H1 (cell line): ENCODE measurements at regions not wholly inside any gene's neighbourhood (a gene's known extent, or its start where the extent isn't known, plus 50 kb on each side); places are given as distances from the start of the nearest gene placed in this dataset.

Source experiments
- CTCF ChIA-PET: fragments of 300-600 bp; sonication (Branson Sonifier 250); formaldehyde crosslinking; loops from one replicate; lab custom pipeline; 2021; ENCODE audit not compliant: partially characterized antibody; lab: Charles Lee
- POLR2A ChIA-PET: fragments of 300-600 bp; sonication (Branson Sonifier 250); formaldehyde crosslinking; loops from one replicate; lab custom pipeline; 2021; ENCODE audit warnings: inconsistent platforms; ENCODE audit not compliant: partially characterized antibody; lab: Charles Lee
- DNase-seq, 2 experiments: peaks; one replicate each; pipeline versions ENCODE4 v3.0.0 to v3.0.0-alpha.2; 2010 to 2022; ENCODE audit warnings: low spot score in 2 of 2, low read depth in 1 of 2, mixed read lengths in 1 of 2
- FAIRE-seq: peaks from 2 replicates; lab custom pipeline; 2011; peaks lifted over from hg19 to GRCh38; lab: Jason Lieb, UNC
- H2AFZ ChIP-seq: 2 replicates; pipeline ENCODE4 v1.8.1; 2012; ENCODE audit warnings: low read length, inconsistent platforms
- H2AK5ac ChIP-seq: 2 replicates; pipeline ENCODE4 v1.6.1; 2013; ENCODE audit warnings: low read depth, low read length
- H2BK120ac ChIP-seq: replicated peaks from 2 replicates; pipeline ENCODE3; 2013; ENCODE audit warnings: low read depth, low read length, inconsistent platforms
- H2BK12ac ChIP-seq: 2 replicates; pipeline ENCODE4 v1.6.1; 2013; ENCODE audit warnings: low read depth, low read length
- H2BK15ac ChIP-seq: 2 replicates; pipeline ENCODE4 v1.6.1; 2013; ENCODE audit warnings: low read length
- H2BK20ac ChIP-seq: 2 replicates; pipeline ENCODE4 v1.6.1; 2013; ENCODE audit warnings: low read length
- H2BK5ac ChIP-seq: 2 replicates; pipeline ENCODE4 v1.6.1; 2013; ENCODE audit warnings: low read depth, low read length
- H3K14ac ChIP-seq: 2 replicates; pipeline ENCODE4 v1.6.1; 2013; ENCODE audit warnings: inconsistent platforms; ENCODE audit not compliant: insufficient read length
- H3K18ac ChIP-seq: 2 replicates; pipeline ENCODE4 v1.6.1; 2013; ENCODE audit warnings: low read length; ENCODE audit errors: extremely low read depth
- H3K23ac ChIP-seq: 2 replicates; pipeline ENCODE4 v1.6.1; 2013; ENCODE audit warnings: inconsistent platforms; ENCODE audit not compliant: insufficient read length
- H3K23me2 ChIP-seq: 2 replicates; pipeline ENCODE4 v1.6.1; 2013; ENCODE audit warnings: low read depth, low read length
- H3K27ac ChIP-seq: 2 replicates; pipeline ENCODE4 v1.6.1; 2011; ENCODE audit warnings: low read depth, low read length, inconsistent platforms
- H3K27me3 ChIP-seq, 4 experiments: replicated peaks in 1 of 4; 1 replicate in 1 of 4; 2 replicates in 3 of 4; pipeline versions ENCODE4 v1.6.1 to v1.8.1; 2011 to 2013; ENCODE audit warnings: low read length in 3 of 4, mild to moderate bottlenecking in 3 of 4, inconsistent platforms in 2 of 4, mixed read lengths in 2 of 4, moderate library complexity in 1 of 4; ENCODE audit not compliant: control insufficient read depth in 3 of 4, insufficient read depth in 3 of 4; ENCODE audit errors: extremely low read depth in 1 of 4
- H3K36me3 ChIP-seq, 4 experiments: 2 replicates each; pipeline versions ENCODE4 v1.6.1 to v1.8.1; 2011 to 2013; ENCODE audit warnings: mild to moderate bottlenecking in 4 of 4, low read length in 3 of 4, moderate library complexity in 2 of 4, control low read depth in 1 of 4, inconsistent platforms in 1 of 4; ENCODE audit not compliant: insufficient read depth in 4 of 4, control insufficient read depth in 2 of 4
- H3K4ac ChIP-seq: replicated peaks from 2 replicates; pipeline ENCODE3; 2013; ENCODE audit warnings: low read length, low read depth, mixed read lengths, inconsistent platforms; ENCODE audit not compliant: insufficient read length
- H3K4me1 ChIP-seq, 4 experiments: replicated peaks in 1 of 4; 1 replicate in 1 of 4; 2 replicates in 3 of 4; pipeline versions ENCODE4 v1.6.1 to v1.8.1; 2011 to 2013; ENCODE audit warnings: low read length in 3 of 4, inconsistent platforms in 2 of 4, mixed read lengths in 1 of 4; ENCODE audit not compliant: insufficient read depth in 4 of 4, control insufficient read depth in 3 of 4
- H3K4me2 ChIP-seq, 2 experiments: 2 replicates each; pipeline versions ENCODE4 v1.6.1 to v1.8.1; 2011 to 2013; ENCODE audit warnings: low read depth in 2 of 2, low read length in 2 of 2, control low read depth in 1 of 2, inconsistent platforms in 1 of 2, mild to moderate bottlenecking in 1 of 2; ENCODE audit not compliant: insufficient read depth in 1 of 2
- H3K4me3 ChIP-seq, 4 experiments: fragments of 200-600, 300-600 bp in 1 of 4; sonication (generic), shearing (Covaris generic), sonication (Bioruptor Twin) in 1 of 4; 2 replicates each; pipeline versions ENCODE4 v1.5.1 to v1.8.1; 2011 to 2016; ENCODE audit warnings: low read length in 4 of 4, low read depth in 3 of 4, control low read depth in 2 of 4, inconsistent platforms in 2 of 4, mild to moderate bottlenecking in 2 of 4, mixed read lengths in 1 of 4, moderate library complexity in 1 of 4; ENCODE audit not compliant: insufficient read depth in 2 of 4; ENCODE audit errors: extremely low read depth in 1 of 4
- H3K56ac ChIP-seq: replicated peaks from 2 replicates; pipeline ENCODE3; 2013; ENCODE audit warnings: low read depth, mild to moderate bottlenecking, mixed read lengths, low read length, inconsistent platforms; ENCODE audit not compliant: insufficient read length
- H3K79me1 ChIP-seq: 2 replicates; pipeline ENCODE4 v1.6.1; 2013; ENCODE audit warnings: low read depth, low read length, control low read depth
- H3K79me2 ChIP-seq, 2 experiments: 2 replicates each; pipeline versions ENCODE4 v1.6.1 to v1.8.1; 2012 to 2013; ENCODE audit warnings: low read length in 2 of 2, mild to moderate bottlenecking in 2 of 2, inconsistent platforms in 1 of 2; ENCODE audit not compliant: insufficient read depth in 2 of 2, control insufficient read depth in 1 of 2
- H3K9ac ChIP-seq, 4 experiments: replicated peaks in 1 of 4; 1 replicate in 1 of 4; 2 replicates in 3 of 4; pipeline versions ENCODE4 v1.6.1 to v1.8.1; 2011 to 2013; ENCODE audit warnings: low read depth in 3 of 4, low read length in 3 of 4, control low read depth in 2 of 4, mild to moderate bottlenecking in 2 of 4, moderate library complexity in 2 of 4, inconsistent platforms in 1 of 4; ENCODE audit errors: extremely low read depth in 1 of 4
- H3K9me3 ChIP-seq, 2 experiments: 2 replicates each; pipeline versions ENCODE4 v1.6.1 to v1.8.1; 2012 to 2013; ENCODE audit warnings: mild to moderate bottlenecking in 2 of 2, moderate library complexity in 2 of 2, control low read depth in 1 of 2, inconsistent platforms in 1 of 2, low read depth in 1 of 2, low read length in 1 of 2, mixed read lengths in 1 of 2; ENCODE audit not compliant: insufficient read depth in 2 of 2
- H4K20me1 ChIP-seq, 2 experiments: replicated peaks in 1 of 2; 2 replicates each; pipeline versions ENCODE3 to v1.8.1; 2011 to 2013; ENCODE audit warnings: inconsistent platforms in 2 of 2, low read length in 2 of 2, mild to moderate bottlenecking in 1 of 2; ENCODE audit not compliant: insufficient read depth in 2 of 2, control insufficient read depth in 1 of 2
- H4K5ac ChIP-seq: 2 replicates; pipeline ENCODE4 v1.6.1; 2013; ENCODE audit warnings: low read length, low read depth, mixed read lengths, inconsistent platforms; ENCODE audit not compliant: insufficient read length
- H4K8ac ChIP-seq: 2 replicates; pipeline ENCODE4 v1.8.0; 2013; ENCODE audit warnings: mild to moderate bottlenecking, moderate library complexity, low read length, inconsistent platforms; ENCODE audit not compliant: insufficient read depth; ENCODE audit errors: extremely low read depth
- H4K91ac ChIP-seq: replicated peaks from 2 replicates; pipeline ENCODE3; 2013; ENCODE audit warnings: low read length, mixed read lengths, inconsistent platforms; ENCODE audit not compliant: insufficient read length
- CBX5 ChIP-seq: fragments of 300-800, 300-1000 bp; sonication (generic); IDR thresholded peaks from 2 replicates; pipeline ENCODE4 v1.7.1; 2016; ENCODE audit warnings: antibody characterized with exemption, low read length, low read depth
- CREB1 ChIP-seq: IDR thresholded peaks from 2 replicates; pipeline ENCODE4 v1.6.1; 2012; ENCODE audit warnings: inconsistent platforms
- HDAC2 ChIP-seq, 2 experiments: fragments of 300-600 bp in 1 of 2; sonication (generic) in 1 of 2; IDR thresholded peaks; 2 replicates each; pipeline ENCODE4 v1.6.1; 2011 to 2012; ENCODE audit warnings: low read depth in 2 of 2, low read length in 2 of 2, mild to moderate bottlenecking in 2 of 2, moderate library complexity in 2 of 2, borderline replicate concordance in 1 of 2, inconsistent platforms in 1 of 2
- JUN ChIP-seq: IDR thresholded peaks from 2 replicates; pipeline ENCODE4 v1.6.1; 2011; ENCODE audit warnings: low read depth, mild to moderate bottlenecking, improper control_type of control experiment, low read length
- KDM4A ChIP-seq: IDR thresholded peaks from one replicate; pipeline ENCODE4 v1.7.1; 2012; ENCODE audit warnings: low read depth, mild to moderate bottlenecking, moderate library complexity, low read length, inconsistent platforms; ENCODE audit not compliant: severe bottlenecking
- POLR2A ChIP-seq, 2 experiments: IDR thresholded peaks; 1 replicate in 1 of 2; 2 replicates in 1 of 2; pipeline ENCODE4 v1.6.1; 2011; ENCODE audit warnings: low read depth in 2 of 2, low read length in 2 of 2, mild to moderate bottlenecking in 2 of 2; ENCODE audit errors: control extremely low read depth in 1 of 2
- POLR2AphosphoS5 ChIP-seq: IDR thresholded peaks from 2 replicates; pipeline ENCODE4 v1.6.1; 2011; ENCODE audit warnings: low read depth, low read length
- SAP30 ChIP-seq: fragments of 300-600 bp; sonication (generic); IDR thresholded peaks from 2 replicates; pipeline ENCODE4 v1.7.1; 2012; ENCODE audit warnings: low read length, moderate library complexity, mild to moderate bottlenecking, inconsistent platforms; ENCODE audit not compliant: insufficient read depth, insufficient replicate concordance
- TAF7 ChIP-seq: optimal IDR thresholded peaks from 2 replicates; pipeline ENCODE3; 2011; ENCODE audit warnings: low read depth, mild to moderate bottlenecking, inconsistent platforms, low read length, moderate library complexity, borderline replicate concordance
- TCF12 ChIP-seq: IDR thresholded peaks from 2 replicates; pipeline ENCODE4 v1.6.1; 2011; ENCODE audit warnings: low read depth, mild to moderate bottlenecking, low read length
- WGBS, 2 experiments: shearing (Covaris generic) in 1 of 2; methylation state at CpG; one replicate each; pipeline versions ENCODE4 v1.1.6 to v1.1.7; 2013 to 2015; ENCODE audit warnings: low lambda C conversion rate in 2 of 2, mixed read lengths in 2 of 2, inconsistent platforms in 1 of 2, low coverage in 1 of 2, missing lambda C conversion rate in 1 of 2; ENCODE audit not compliant: insufficient replicate concordance in 2 of 2, insufficient coverage in 1 of 2, insufficient read length in 1 of 2; ENCODE audit errors: extremely low coverage in 1 of 2, missing lambda C conversion rate in 1 of 2; 5-methylcytosine and 5-hydroxymethylcytosine counted together
- TF ChIP-seq, protein P1 (sequence below): IDR thresholded peaks from 2 replicates; pipeline ENCODE4 v1.6.1; 2011; ENCODE audit warnings: low read length, improper control_type of control experiment
- TF ChIP-seq, protein P2 (sequence below): IDR thresholded peaks from 2 replicates; pipeline ENCODE4 v1.6.1; 2012; ENCODE audit warnings: inconsistent platforms

DNA sequence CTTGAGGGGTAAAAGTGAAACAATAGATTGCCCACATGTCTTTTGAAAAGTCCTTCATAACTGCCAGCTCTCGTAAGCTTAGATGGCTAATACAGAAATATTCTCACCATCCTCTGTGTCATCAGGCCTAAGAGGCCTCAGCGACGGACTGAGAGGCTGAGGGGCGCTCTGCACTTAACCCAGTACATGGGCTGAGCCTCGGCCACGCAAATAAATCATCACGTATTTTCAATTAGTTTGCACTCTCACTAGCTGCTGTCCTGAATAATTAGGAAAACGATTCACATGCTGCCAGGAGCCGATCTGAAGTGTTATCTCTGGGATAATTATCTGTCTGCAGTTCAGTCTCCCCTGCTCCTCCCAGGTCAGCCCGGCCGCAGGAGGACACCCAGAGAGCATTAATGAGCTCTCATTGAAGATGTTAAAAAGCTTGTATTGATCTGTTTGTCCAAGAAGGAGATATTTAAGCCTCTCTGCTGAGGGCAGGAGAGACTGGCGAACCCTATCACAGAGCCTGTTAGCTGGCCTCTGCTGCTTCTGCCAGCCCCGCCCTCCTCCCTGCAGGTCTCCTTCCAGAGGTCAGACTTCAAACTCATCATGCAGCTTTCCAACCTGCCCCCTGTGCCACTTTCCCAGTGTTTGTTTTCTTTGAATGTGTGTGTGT, 1051.3 kb downstream of the VRK1 start:
- Histone ChIP-seq H4K8ac (no peak overlapping the region), H4K20me1 (peaks cover 0 to 3% of the 10 kb centered on the region in 2 experiments), H2BK120ac (no peak overlapping the region), H3K9ac (no peak overlapping the region), H3K4me1 (peaks cover 0 to 12% (median 6%) of the 10 kb centered on the region in 4 experiments; a peak in 6 of 7 replicates), H3K9me3 (no peaks in the 10 kb centered on the region), H3K4ac (no peak overlapping the region), H2BK15ac (no peak overlapping the region), H2BK5ac (no peak overlapping the region), H3K14ac (no peak overlapping the region), H3K27me3 (no peaks in the 10 kb centered on the region), H4K5ac (no peak overlapping the region), H3K56ac (no peak overlapping the region), H3K27ac (no peak overlapping the region), H4K91ac (no peak overlapping the region), H2BK20ac (no peak overlapping the region), H3K18ac (no peak overlapping the region), H3K79me1 (no peaks in the 10 kb centered on the region), H3K36me3 (no peaks in the 10 kb centered on the region), H3K4me3 (no peak overlapping the region), H3K4me2 (no peak overlapping the region), H2AK5ac (no peak overlapping the region), H2BK12ac (no peak overlapping the region), H3K23me2 (peaks cover 7% of the 10 kb centered on the region; the same call in 1 of the 2 replicates), H3K23ac (no peak overlapping the region), H3K79me2 (no peaks in the 10 kb centered on the region; a peak in 1 of 4 replicates), H2AFZ (no peak overlapping the region)
- ChIA-PET POLR2A (no interaction called here), CTCF (interaction anchor here (0.8 to 1.2 kb wide), 3 partner anchors 11 to 72 kb away, joined by 3 to 5 read pairs (median 3); no protein-coding TSS in a partner anchor)
- 77% methylated on average over 13 of the region's 13 CpGs; no CpG with 5 or more reads in 1 of the 2 experiments for WGBS, 2 experiments
- FAIRE-seq, result no peak
- peak in 1 of 2 experiments; percentile 51 for DNase-seq
- no peak for TF ChIP-seq POLR2A (IDR thresholded peaks at IDR 0.05; ENCODE audit: control extremely low read depth in 1 of 2, low read depth in 2 of 2, low read length in 2 of 2)
- TF ChIP-seq HDAC2 (IDR thresholded peaks at IDR 0.05; ENCODE audit: borderline replicate concordance in 1 of 2, low read depth in 2 of 2, low read length in 2 of 2), result no peak
- no peak for TF ChIP-seq KDM4A
- no peak for TF ChIP-seq TCF12
- TF ChIP-seq JUN, result no peak
- no peak for TF ChIP-seq TAF7
- TF ChIP-seq SAP30, result no peak
- TF ChIP-seq, protein P1, sequence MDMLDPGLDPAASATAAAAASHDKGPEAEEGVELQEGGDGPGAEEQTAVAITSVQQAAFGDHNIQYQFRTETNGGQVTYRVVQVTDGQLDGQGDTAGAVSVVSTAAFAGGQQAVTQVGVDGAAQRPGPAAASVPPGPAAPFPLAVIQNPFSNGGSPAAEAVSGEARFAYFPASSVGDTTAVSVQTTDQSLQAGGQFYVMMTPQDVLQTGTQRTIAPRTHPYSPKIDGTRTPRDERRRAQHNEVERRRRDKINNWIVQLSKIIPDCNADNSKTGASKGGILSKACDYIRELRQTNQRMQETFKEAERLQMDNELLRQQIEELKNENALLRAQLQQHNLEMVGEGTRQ, result no peak
- no peak for TF ChIP-seq POLR2AphosphoS5
- TF ChIP-seq CREB1, result no peak
- TF ChIP-seq, protein P2, sequence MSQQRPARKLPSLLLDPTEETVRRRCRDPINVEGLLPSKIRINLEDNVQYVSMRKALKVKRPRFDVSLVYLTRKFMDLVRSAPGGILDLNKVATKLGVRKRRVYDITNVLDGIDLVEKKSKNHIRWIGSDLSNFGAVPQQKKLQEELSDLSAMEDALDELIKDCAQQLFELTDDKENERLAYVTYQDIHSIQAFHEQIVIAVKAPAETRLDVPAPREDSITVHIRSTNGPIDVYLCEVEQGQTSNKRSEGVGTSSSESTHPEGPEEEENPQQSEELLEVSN, result no peak
- TF ChIP-seq CBX5, result no peak
